ENCODE measurements at regions not wholly inside any gene's neighbourhood (a gene's known extent, or its start where the extent isn't known, plus 50 kb on each side); places are given as distances from the start of the nearest gene placed in this dataset.

GRCh38 chr1:192747943-192748342 lies 60.9 kb upstream of the RGS2 start:
- ChIA-PET POLR2A (ENCODE audit: low non-redundant PET) (no interaction called here), CTCF (interaction anchor here (1.2 kb wide), 1 partner anchor 59 kb away, joined by 4 read pairs; no protein-coding TSS in a partner anchor)
- no peak overlapping the region for H3K4me3 ChIP-seq (ENCODE audit: low read depth, low read length, poor library complexity, severe bottlenecking)
- H3K27me3 ChIP-seq (replicated peaks; ENCODE audit: insufficient read depth, low read depth, low read length, poor library complexity), result no peaks in the 10 kb centered on the region
- H3K4me1 ChIP-seq (ENCODE audit: insufficient read depth, low read length, poor library complexity, severe bottlenecking), result peaks cover 16% of the 10 kb centered on the region
- H3K36me3 ChIP-seq (ENCODE audit: insufficient read depth, low read length, poor library complexity, severe bottlenecking), result no peaks in the 10 kb centered on the region
- H3K9me3 ChIP-seq (ENCODE audit: low read depth, low read length, poor library complexity, severe bottlenecking), result no peaks in the 10 kb centered on the region
- BruUV-seq (replicated peaks), result no TSS peak
- intact Hi-C loops (cut with micrococcal nuclease; ENCODE audit: unreplicated experiment), result no loop called here
- TF ChIP-seq, protein P1, sequence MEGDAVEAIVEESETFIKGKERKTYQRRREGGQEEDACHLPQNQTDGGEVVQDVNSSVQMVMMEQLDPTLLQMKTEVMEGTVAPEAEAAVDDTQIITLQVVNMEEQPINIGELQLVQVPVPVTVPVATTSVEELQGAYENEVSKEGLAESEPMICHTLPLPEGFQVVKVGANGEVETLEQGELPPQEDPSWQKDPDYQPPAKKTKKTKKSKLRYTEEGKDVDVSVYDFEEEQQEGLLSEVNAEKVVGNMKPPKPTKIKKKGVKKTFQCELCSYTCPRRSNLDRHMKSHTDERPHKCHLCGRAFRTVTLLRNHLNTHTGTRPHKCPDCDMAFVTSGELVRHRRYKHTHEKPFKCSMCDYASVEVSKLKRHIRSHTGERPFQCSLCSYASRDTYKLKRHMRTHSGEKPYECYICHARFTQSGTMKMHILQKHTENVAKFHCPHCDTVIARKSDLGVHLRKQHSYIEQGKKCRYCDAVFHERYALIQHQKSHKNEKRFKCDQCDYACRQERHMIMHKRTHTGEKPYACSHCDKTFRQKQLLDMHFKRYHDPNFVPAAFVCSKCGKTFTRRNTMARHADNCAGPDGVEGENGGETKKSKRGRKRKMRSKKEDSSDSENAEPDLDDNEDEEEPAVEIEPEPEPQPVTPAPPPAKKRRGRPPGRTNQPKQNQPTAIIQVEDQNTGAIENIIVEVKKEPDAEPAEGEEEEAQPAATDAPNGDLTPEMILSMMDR (conservative IDR thresholded peaks at IDR 0.05; ENCODE audit: low read depth, low read length), result no peak
- no peak for TF ChIP-seq EZH2 (IDR thresholded peaks at IDR 0.05; ENCODE audit: borderline replicate concordance, low read depth, low read length, poor library complexity, severe bottlenecking)
- peak overlapping the region; percentile 35 for H3K27ac ChIP-seq (ENCODE audit: low read depth, low read length, poor library complexity, severe bottlenecking)
- DNase-seq (ENCODE audit: low spot score), result peak; percentile 49

GRCh38 chr1:192749349-192749748 lies 59.5 kb upstream of the RGS2 start:
- ChIA-PET POLR2A (ENCODE audit: low non-redundant PET) (no interaction called here), CTCF (no interaction called here)
- peaks cover 16% of the 10 kb centered on the region for H3K4me1 ChIP-seq (ENCODE audit: insufficient read depth, low read length, poor library complexity, severe bottlenecking)
- no TSS peak for BruUV-seq (replicated peaks)
- no peak for DNase-seq (ENCODE audit: low spot score)
- H3K4me3 ChIP-seq (ENCODE audit: low read depth, low read length, poor library complexity, severe bottlenecking), result no peak overlapping the region
- intact Hi-C loops (cut with micrococcal nuclease; ENCODE audit: unreplicated experiment), result no loop called here
- H3K27ac ChIP-seq (ENCODE audit: low read depth, low read length, poor library complexity, severe bottlenecking), result no peak overlapping the region
- no peaks in the 10 kb centered on the region for H3K36me3 ChIP-seq (ENCODE audit: insufficient read depth, low read length, poor library complexity, severe bottlenecking)
- no peaks in the 10 kb centered on the region for H3K9me3 ChIP-seq (ENCODE audit: low read depth, low read length, poor library complexity, severe bottlenecking)
- TF ChIP-seq EZH2 (IDR thresholded peaks at IDR 0.05; ENCODE audit: borderline replicate concordance, low read depth, low read length, poor library complexity, severe bottlenecking), result no peak
- TF ChIP-seq, protein P1 (conservative IDR thresholded peaks at IDR 0.05; ENCODE audit: low read depth, low read length), result no peak
- no peaks in the 10 kb centered on the region for H3K27me3 ChIP-seq (replicated peaks; ENCODE audit: insufficient read depth, low read depth, low read length, poor library complexity)

DNA sequence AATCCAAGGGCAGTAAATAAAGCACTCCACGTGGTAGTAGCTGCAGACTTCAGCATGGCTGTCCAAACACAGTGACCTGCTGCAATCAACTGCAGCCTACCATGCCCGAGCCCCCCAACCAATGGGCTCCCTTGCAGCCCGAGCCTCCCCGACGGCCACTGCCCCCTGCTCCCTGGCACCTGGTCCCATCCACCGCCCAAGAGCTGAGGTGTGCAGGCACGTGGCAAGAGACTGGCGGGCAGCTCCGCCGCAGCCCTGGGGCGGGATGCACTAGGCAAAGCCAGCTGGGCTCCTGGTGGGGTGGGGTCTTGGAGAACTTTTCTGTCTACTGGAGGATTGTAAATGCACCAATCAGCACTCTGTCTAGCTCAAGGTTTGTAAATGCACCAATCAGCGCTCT lies 57.6 kb upstream of the RGS2 start:
- Histone ChIP-seq H3K4me1 (ENCODE audit: insufficient read depth, low read length, poor library complexity, severe bottlenecking) (peaks cover 16% of the 10 kb centered on the region), H3K4me3 (ENCODE audit: low read depth, low read length, poor library complexity, severe bottlenecking) (no peak overlapping the region), H3K9me3 (ENCODE audit: low read depth, low read length, poor library complexity, severe bottlenecking) (no peaks in the 10 kb centered on the region), H3K36me3 (ENCODE audit: insufficient read depth, low read length, poor library complexity, severe bottlenecking) (no peaks in the 10 kb centered on the region), H3K27ac (ENCODE audit: low read depth, low read length, poor library complexity, severe bottlenecking) (no peak overlapping the region), H3K27me3 (replicated peaks; ENCODE audit: insufficient read depth, low read depth, low read length, poor library complexity) (no peaks in the 10 kb centered on the region)
- ChIA-PET CTCF (interaction anchor here (0.7 kb wide), 1 partner anchor 531 kb away, joined by 9 read pairs; no protein-coding TSS in a partner anchor), POLR2A (ENCODE audit: low non-redundant PET) (no interaction called here)
- no TSS peak for BruUV-seq (replicated peaks)
- intact Hi-C loops (cut with micrococcal nuclease; ENCODE audit: unreplicated experiment), result no loop called here
- no peak for DNase-seq (ENCODE audit: low spot score)
- TF ChIP-seq, protein P1 (conservative IDR thresholded peaks at IDR 0.05; ENCODE audit: low read depth, low read length), result no peak
- TF ChIP-seq EZH2 (IDR thresholded peaks at IDR 0.05; ENCODE audit: borderline replicate concordance, low read depth, low read length, poor library complexity, severe bottlenecking), result no peak

Data from A673 (cell line).